Heart left ventricle (tissue), 16 donors: ENCODE measurements at regions not wholly inside any gene's neighbourhood (a gene's known extent, or its start where the extent isn't known, plus 50 kb on each side); places are given as distances from the start of the nearest gene placed in this dataset.

Experiments used
- ATAC-seq, 4 donors: fragments of 200-7000 bp; cut with Tn5 transposase; one replicate each; pipeline ENCODE4 v1.9.1; 2020 to 2022; ENCODE audit warnings: moderate library complexity in 4 of 4, mild to moderate bottlenecking in 3 of 4, moderate number of reproducible peaks in 1 of 4
- DNase-seq, 5 donors: peaks; one replicate each; pipeline ENCODE4 v3.0.0-alpha.2; 2020
- H3K27ac ChIP-seq, 12 donors: fragments of 200-600 bp; sonication (generic) in 4 of 12; one replicate each; pipeline versions ENCODE4 v1.5.0 to v1.8.0; 2016 to 2022; ENCODE audit warnings: mild to moderate bottlenecking in 2 of 12
- H3K27me3 ChIP-seq, 9 donors: fragments of 200-600 bp; sonication (generic) in 2 of 9; one replicate each; pipeline versions ENCODE4 v1.5.1 to v1.8.0; 2016 to 2022; ENCODE audit warnings: mild to moderate bottlenecking in 3 of 9
- H3K36me3 ChIP-seq, 9 donors: fragments of 200-600 bp; sonication (generic) in 2 of 9; one replicate each; pipeline versions ENCODE4 v1.5.0 to v1.8.0; 2018 to 2022; ENCODE audit warnings: mild to moderate bottlenecking in 2 of 9
- H3K4me1 ChIP-seq, 12 donors: fragments of 200-600 bp; sonication (generic) in 4 of 12; one replicate each; pipeline versions ENCODE4 v1.5.0 to v1.8.0; 2016 to 2022; ENCODE audit warnings: mild to moderate bottlenecking in 3 of 12
- H3K4me3 ChIP-seq, 12 donors: fragments of 200-600 bp; sonication (generic) in 4 of 12; one replicate each; pipeline versions ENCODE4 v1.5.0 to v1.8.0; 2017 to 2022; ENCODE audit warnings: mild to moderate bottlenecking in 9 of 12, moderate library complexity in 4 of 12
- H3K9me3 ChIP-seq, 12 donors: fragments of 200-600 bp; sonication (generic) in 4 of 12; one replicate each; pipeline versions ENCODE4 v1.5.0 to v1.8.0; 2016 to 2022; ENCODE audit warnings: mild to moderate bottlenecking in 1 of 12
- POLR2A ChIP-seq, 2 donors: fragments of 450-650 bp; IDR thresholded peaks; one replicate each; pipeline ENCODE4 v1.6.1; 2017; ENCODE audit warnings: antibody characterized with exemption in 2 of 2, mild to moderate bottlenecking in 2 of 2, moderate library complexity in 2 of 2
- WGBS, 4 donors: extraction: QIAGEN DNeasy Blood & Tissue Kit in 2 of 4; methylation state at CpG; one replicate each; pipeline versions ENCODE4 v1.1.5 to v1.1.7; 2013 to 2018; 5-methylcytosine and 5-hydroxymethylcytosine counted together
- intact Hi-C, 10 donors: fragments of 100-400 bp; cut with DNase I; formaldehyde crosslinking; loops; one replicate each; pipeline versions ENCODE4 v1.11.1 to v1.14.2; 2022
- TF ChIP-seq, protein P1 (sequence below), 12 donors: fragments of 200-600 bp; sonication (generic) in 4 of 12; IDR thresholded peaks; one replicate each; pipeline versions ENCODE4 v1.5.0 to v1.8.0; 2018 to 2022; ENCODE audit warnings: antibody characterized with exemption in 12 of 12, mild to moderate bottlenecking in 5 of 12
- donor health status: ischemic (EF 13 %, LVEDD 7.1; RV severe dilation, severe dysfunction).
- donor health status: healthy with polysubstance abuse.
- donor health status: DM: no; HTN: yes; CAD: no.
- donor health status: DM: no; HTN: no; CAD: no.
- donor health status: ischemic (EF 25% LVEDD 6.9; RV normal size, moderate dysfunction).
- donor health status: ischemic (EF 25% LVEDD 5.7; RV mildly dilated, moderate dysfunction).
- donor health status: healthy.
- donor health status: DM: yes; HTN: yes; CAD: no.
- donor health status: ischemic (EF 35%, LVEDD 5.7; RV mildly dilated, moderate dysfunction).
- donor health status: nonischemic (EF 11% LVEDD 7.7; RV severe dilation, severe dysfunction).
- donor health status: DM: yes; HTN: yes; CAD: no.
- donor health status: PGD.
- donor health status: ischemic (EF 29% LVEDD 5.4; RV normal size, mild dysfunction).
- donor health status: nonischemic (EF 23%, LVEDD 6.1; RV moderate dilation, normal function).

DNA sequence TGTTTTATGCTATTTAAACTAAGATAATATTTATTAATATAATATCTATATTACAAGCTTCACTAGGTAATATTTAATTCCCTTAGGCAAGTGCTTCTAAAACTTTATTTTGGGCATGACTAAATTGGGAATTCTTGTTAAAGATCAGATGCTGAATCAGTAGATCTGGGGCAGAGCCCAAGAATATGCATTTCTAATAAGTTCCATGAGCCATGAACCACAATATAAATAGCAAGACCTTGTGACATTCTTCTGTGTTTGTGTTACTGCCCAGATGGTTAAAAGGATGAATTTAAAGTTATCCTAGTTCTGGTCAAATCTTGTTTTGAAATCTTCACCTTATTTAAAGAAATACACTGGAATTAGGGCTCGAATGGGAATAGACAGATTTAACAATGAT, 258.4 kb upstream of the CACNA2D1 start:
- H3K36me3 ChIP-seq, result no peaks in the 10 kb centered on the region
- H3K27me3 ChIP-seq, result peaks cover 0 to 3% (median 0%) of the 10 kb centered on the region in 9 donors
- no peak overlapping the region for H3K27ac ChIP-seq
- no peaks in the 10 kb centered on the region for H3K9me3 ChIP-seq
- WGBS, 4 donors, result 64 to 74% (median 68%) methylated on average over 1 of the region's 1 CpG
- DNase-seq (no peak), ATAC-seq (no peak)
- H3K4me1 ChIP-seq, result no peaks in the 10 kb centered on the region
- TF ChIP-seq POLR2A (IDR thresholded peaks at IDR 0.05), result no peak
- TF ChIP-seq, protein P1, sequence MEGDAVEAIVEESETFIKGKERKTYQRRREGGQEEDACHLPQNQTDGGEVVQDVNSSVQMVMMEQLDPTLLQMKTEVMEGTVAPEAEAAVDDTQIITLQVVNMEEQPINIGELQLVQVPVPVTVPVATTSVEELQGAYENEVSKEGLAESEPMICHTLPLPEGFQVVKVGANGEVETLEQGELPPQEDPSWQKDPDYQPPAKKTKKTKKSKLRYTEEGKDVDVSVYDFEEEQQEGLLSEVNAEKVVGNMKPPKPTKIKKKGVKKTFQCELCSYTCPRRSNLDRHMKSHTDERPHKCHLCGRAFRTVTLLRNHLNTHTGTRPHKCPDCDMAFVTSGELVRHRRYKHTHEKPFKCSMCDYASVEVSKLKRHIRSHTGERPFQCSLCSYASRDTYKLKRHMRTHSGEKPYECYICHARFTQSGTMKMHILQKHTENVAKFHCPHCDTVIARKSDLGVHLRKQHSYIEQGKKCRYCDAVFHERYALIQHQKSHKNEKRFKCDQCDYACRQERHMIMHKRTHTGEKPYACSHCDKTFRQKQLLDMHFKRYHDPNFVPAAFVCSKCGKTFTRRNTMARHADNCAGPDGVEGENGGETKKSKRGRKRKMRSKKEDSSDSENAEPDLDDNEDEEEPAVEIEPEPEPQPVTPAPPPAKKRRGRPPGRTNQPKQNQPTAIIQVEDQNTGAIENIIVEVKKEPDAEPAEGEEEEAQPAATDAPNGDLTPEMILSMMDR (IDR thresholded peaks at IDR 0.05), result no peak
- no peak overlapping the region for H3K4me3 ChIP-seq
- intact Hi-C loops, result no loop called here

DNA sequence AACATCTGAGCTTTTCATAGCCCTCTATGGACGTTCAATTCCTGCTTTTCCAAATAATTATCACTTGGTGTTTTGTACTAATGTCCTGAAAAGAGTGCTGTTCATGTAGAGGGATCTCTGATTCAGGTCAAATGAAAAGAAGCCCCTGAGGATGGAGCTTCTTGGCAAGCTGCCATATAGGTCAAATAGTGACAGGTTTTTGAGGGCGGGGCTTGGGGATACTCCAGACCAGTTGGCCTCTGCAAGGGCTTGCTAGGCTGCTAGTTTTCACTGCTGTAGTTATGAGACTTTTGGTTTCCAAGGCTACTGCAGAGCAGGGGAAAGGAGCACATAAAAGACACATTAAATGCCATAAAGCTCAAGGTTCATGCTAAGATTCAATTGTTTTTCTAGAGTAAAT, 257.2 kb upstream of the CACNA2D1 start:
- 61 to 82% (median 76%) methylated on average over 2 of the region's 2 CpGs for WGBS, 4 donors
- Histone ChIP-seq H3K27ac (no peak overlapping the region), H3K4me3 (no peak overlapping the region), H3K27me3 (peaks cover 0 to 3% (median 0%) of the 10 kb centered on the region in 9 donors), H3K36me3 (no peaks in the 10 kb centered on the region), H3K4me1 (no peaks in the 10 kb centered on the region), H3K9me3 (no peaks in the 10 kb centered on the region)
- no peak for ATAC-seq
- no peak for DNase-seq
- intact Hi-C loops, result no loop called here
- TF ChIP-seq, protein P1 (IDR thresholded peaks at IDR 0.05), result no peak
- no peak for TF ChIP-seq POLR2A (IDR thresholded peaks at IDR 0.05)

DNA sequence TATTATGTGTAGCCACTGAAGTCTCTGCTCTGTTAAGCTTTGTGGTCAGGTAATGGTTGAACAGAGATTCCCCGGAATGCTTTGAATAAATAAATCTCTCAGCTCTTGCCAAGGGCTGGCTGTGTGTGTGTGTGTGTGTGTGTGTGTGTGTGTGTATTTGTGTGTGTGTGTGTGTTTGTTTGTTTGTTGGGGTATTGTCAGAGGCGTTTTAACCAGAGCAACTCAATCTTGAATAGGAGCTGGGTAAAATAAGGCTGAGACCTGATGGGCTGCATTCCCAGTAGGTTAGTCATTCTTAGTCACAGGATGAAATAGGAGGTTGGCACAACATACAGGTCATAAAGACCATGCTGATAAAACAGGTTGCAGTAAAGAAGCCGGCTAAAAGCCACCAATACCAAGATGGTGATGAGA, 256.2 kb upstream of the CACNA2D1 start:
- ATAC-seq (no peak), DNase-seq (no peak)
- intact Hi-C loops, result no loop called here
- Histone ChIP-seq H3K4me3 (no peak overlapping the region), H3K36me3 (no peaks in the 10 kb centered on the region), H3K27ac (no peak overlapping the region), H3K9me3 (no peaks in the 10 kb centered on the region), H3K27me3 (no peaks in the 10 kb centered on the region), H3K4me1 (no peaks in the 10 kb centered on the region)
- 63 to 71% (median 66%) methylated on average over 3 of the region's 3 CpGs for WGBS, 4 donors
- no peak for TF ChIP-seq POLR2A (IDR thresholded peaks at IDR 0.05)

DNA sequence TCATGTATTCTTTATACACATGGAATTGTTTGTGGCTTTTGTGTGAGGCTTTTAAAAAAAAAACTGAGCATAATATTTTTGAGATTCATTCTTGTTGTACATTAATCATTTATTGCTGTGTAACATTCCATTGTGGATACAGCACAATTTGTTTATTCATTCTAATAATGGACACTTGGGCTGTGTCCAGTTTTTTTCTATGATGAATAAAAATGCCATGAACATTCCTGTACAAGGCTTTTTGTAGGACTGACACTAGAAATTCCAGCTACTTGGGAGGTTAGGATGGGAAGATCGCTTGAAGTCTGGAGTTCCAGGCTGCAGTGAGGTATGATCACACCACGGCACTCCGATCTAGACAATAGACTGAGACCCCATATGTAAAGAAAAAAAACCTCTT, 254.3 kb upstream of the CACNA2D1 start:
- TF ChIP-seq POLR2A (IDR thresholded peaks at IDR 0.05), result no peak
- TF ChIP-seq, protein P1 (IDR thresholded peaks at IDR 0.05), result no peak
- H3K4me3 ChIP-seq, result no peak overlapping the region
- ATAC-seq (no peak), DNase-seq (no peak)
- H3K36me3 ChIP-seq, result no peaks in the 10 kb centered on the region
- WGBS, 4 donors, result 86 to 97% (median 95%) methylated on average over 3 of the region's 3 CpGs
- H3K27me3 ChIP-seq, result no peaks in the 10 kb centered on the region
- intact Hi-C loops, result loop anchor here in 1 of 10 donors (2.0 kb wide), 1 partner anchor 19 kb away; no protein-coding TSS in a partner anchor
- no peak overlapping the region for H3K27ac ChIP-seq
- no peaks in the 10 kb centered on the region for H3K9me3 ChIP-seq
- no peaks in the 10 kb centered on the region for H3K4me1 ChIP-seq

DNA sequence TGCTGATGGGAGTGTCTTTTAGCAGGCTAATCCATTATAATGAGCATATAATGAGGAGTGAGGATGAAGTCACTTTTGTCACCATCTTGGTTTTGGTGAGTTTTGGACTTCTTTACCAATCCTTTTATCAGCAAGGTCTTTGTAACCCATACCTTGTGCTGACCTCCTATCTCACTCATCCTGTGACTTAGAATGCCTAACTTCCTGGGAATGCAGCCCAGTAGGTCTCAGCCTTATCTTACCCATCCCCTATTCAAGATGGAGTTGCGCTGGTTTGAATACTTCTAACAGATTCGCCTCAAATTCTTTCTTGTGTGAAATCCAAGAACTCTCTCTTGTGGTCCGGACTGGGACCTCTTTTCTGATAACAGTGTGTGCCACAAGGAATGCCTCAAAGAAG, 253.1 kb upstream of the CACNA2D1 start:
- Histone ChIP-seq H3K4me1 (no peaks in the 10 kb centered on the region), H3K4me3 (no peak overlapping the region), H3K27me3 (no peaks in the 10 kb centered on the region), H3K36me3 (no peaks in the 10 kb centered on the region), H3K27ac (no peak overlapping the region), H3K9me3 (no peaks in the 10 kb centered on the region)
- no peak for TF ChIP-seq POLR2A (IDR thresholded peaks at IDR 0.05)
- TF ChIP-seq, protein P1 (IDR thresholded peaks at IDR 0.05), result no peak
- ATAC-seq (no peak), DNase-seq (no peak)
- intact Hi-C loops, result loop anchor here in 1 of 10 donors (2.0 kb wide), 1 partner anchor 18 kb away; no protein-coding TSS in a partner anchor
- WGBS, 4 donors, result 79 to 88% (median 85%) methylated on average over 3 of the region's 3 CpGs
